ENCODE measurements at regions not wholly inside any gene's neighbourhood (a gene's known extent, or its start where the extent isn't known, plus 50 kb on each side); places are given as distances from the start of the nearest gene placed in this dataset.
A peak's percentile ranks its signal among the peaks of the same experiment; 100 is the strongest.

GRCh38 chr6:41428336-41428995, 93.1 kb downstream of the NCR2 start:
- Histone ChIP-seq H3K27ac (ENCODE audit: insufficient read length, low read depth, low read length) (no peak overlapping the region), H3K79me1 (ENCODE audit: insufficient read depth, low read depth, low read length, poor library complexity, severe bottlenecking) (no peaks in the 10 kb centered on the region), H4K5ac (ENCODE audit: insufficient read length, low read depth, low read length) (no peak overlapping the region), H2BK120ac (ENCODE audit: low read depth, low read length, poor library complexity, severe bottlenecking) (no peak overlapping the region), H3K23me2 (ENCODE audit: insufficient read length, low read depth, low read length, poor library complexity, severe bottlenecking) (peaks cover 11% of the 10 kb centered on the region), H2BK12ac (ENCODE audit: insufficient read length, low read depth, low read length) (no peak overlapping the region), H3K4me1 (ENCODE audit: insufficient read depth, low read length) (peaks cover 4% of the 10 kb centered on the region; the same call in 1 of the 2 replicates), H2BK15ac (ENCODE audit: low read depth, low read length) (no peak overlapping the region), H3K56ac (ENCODE audit: insufficient read length, low read depth, low read length) (no peak overlapping the region), H4K8ac (replicated peaks; ENCODE audit: insufficient read length, low read depth, low read length) (no peak overlapping the region), H3K23ac (ENCODE audit: insufficient read length, low read depth, low read length) (no peak overlapping the region), H3T11ph (ENCODE audit: low read length) (no peak overlapping the region), H3K18ac (ENCODE audit: insufficient read length, low read depth, low read length) (no peak overlapping the region), H4K20me1 (ENCODE audit: control insufficient read depth, insufficient read depth, insufficient read length) (no peaks in the 10 kb centered on the region), H3K4me2 (ENCODE audit: insufficient read depth, insufficient read length, low read length) (peak overlapping the region; percentile 83), H3K27me3 (ENCODE audit: insufficient read depth, low read length) (peaks cover 34% of the 10 kb centered on the region; the same call in 1 of the 2 replicates), H3K9ac (ENCODE audit: extremely low read depth, insufficient read length, low read length) (no peak overlapping the region), H4K91ac (ENCODE audit: insufficient read length, low read depth, low read length) (no peak overlapping the region), H2BK5ac (ENCODE audit: insufficient read length, low read length) (no peak overlapping the region), H2AK5ac (ENCODE audit: insufficient read length, low read length) (no peak overlapping the region), H3K79me2 (ENCODE audit: insufficient read depth, low read length) (no peaks in the 10 kb centered on the region), H2AFZ (ENCODE audit: low read length) (no peak overlapping the region), H3K4ac (ENCODE audit: low read depth, low read length) (no peak overlapping the region), H3K14ac (ENCODE audit: insufficient read depth, low read length) (no peak overlapping the region), H3K9me3 (ENCODE audit: control insufficient read depth, low read depth, low read length) (no peaks in the 10 kb centered on the region), H2BK20ac (ENCODE audit: low read depth, low read length, poor library complexity, severe bottlenecking) (no peak overlapping the region)
- Mint-ChIP-seq H3K27ac (no peak overlapping the region), H3K36me3 (ENCODE audit: insufficient read depth in 1 of 3, low read depth in 3 of 3) (no peaks in the 10 kb centered on the region), H3K27me3 (ENCODE audit: low read depth) (peaks cover 50% of the 10 kb centered on the region), H3K4me3 (peak overlapping the region; percentile 60 to 80), H3K4me1 (peaks cover 24 to 40% of the 10 kb centered on the region in 2 experiments), H3K9me3 (no peaks in the 10 kb centered on the region; a peak in 1 of 5 replicates)
- no peak for DNase-seq
- TF ChIP-seq CTCF (conservative IDR thresholded peaks at IDR 0.05): no peak
- WGBS (ENCODE audit: extremely low coverage, insufficient read length, low lambda C conversion rate): no CpG with 5 or more reads among the region's 35 CpGs
